Fibroblast of lung (primary cell): ENCODE measurements at regions not wholly inside any gene's neighbourhood (a gene's known extent, or its start where the extent isn't known, plus 50 kb on each side); places are given as distances from the start of the nearest gene placed in this dataset.

Source experiments
- DNase-seq, 2 donors: peaks; one replicate each; pipeline versions ENCODE4 v3.0.0 to v3.0.0-alpha.2; 2010; ENCODE audit warnings: low read depth in 2 of 2
- H2AFZ ChIP-seq: 2 replicates; pipeline ENCODE4 v1.5.1; 2012; ENCODE audit warnings: low read length, control low read depth, inconsistent platforms
- H3K27ac ChIP-seq: 2 replicates; pipeline ENCODE4 v1.5.1; 2011; ENCODE audit warnings: low read length, control low read depth; ENCODE audit not compliant: insufficient read depth
- H3K27me3 ChIP-seq: 2 replicates; pipeline ENCODE4 v1.5.1; 2011; ENCODE audit warnings: mild to moderate bottlenecking, low read length; ENCODE audit not compliant: control insufficient read depth, insufficient read depth
- H3K36me3 ChIP-seq: 2 replicates; pipeline ENCODE4 v1.5.1; 2011; ENCODE audit warnings: low read length; ENCODE audit not compliant: control insufficient read depth, insufficient read depth
- H3K4me1 ChIP-seq: 2 replicates; pipeline ENCODE4 v1.5.1; 2011; ENCODE audit warnings: low read length; ENCODE audit not compliant: control insufficient read depth, insufficient read depth; ENCODE audit errors: extremely low read depth
- H3K4me2 ChIP-seq: 2 replicates; pipeline ENCODE4 v1.5.1; 2011; ENCODE audit warnings: low read length, control low read depth; ENCODE audit not compliant: insufficient read depth; ENCODE audit errors: extremely low read depth
- H3K4me3 ChIP-seq, 4 experiments: fragments of 200-600 bp in 1 of 4; sonication (generic) in 1 of 4; replicated peaks in 1 of 4; 2 replicates each; pipeline ENCODE4 v1.5.1; 2011 to 2016; ENCODE audit warnings: low read length in 4 of 4, low read depth in 3 of 4, mild to moderate bottlenecking in 3 of 4, control low read depth in 2 of 4, inconsistent platforms in 1 of 4, mixed read lengths in 1 of 4; ENCODE audit not compliant: insufficient read depth in 1 of 4; ENCODE audit errors: control extremely low read depth in 1 of 4
- H3K79me2 ChIP-seq: 2 replicates; pipeline ENCODE4 v1.5.1; 2012; ENCODE audit warnings: mild to moderate bottlenecking, low read length, inconsistent platforms; ENCODE audit not compliant: control insufficient read depth, insufficient read depth
- H3K9ac ChIP-seq: 2 replicates; pipeline ENCODE4 v1.5.1; 2011; ENCODE audit warnings: mild to moderate bottlenecking, low read length, control low read depth; ENCODE audit not compliant: insufficient read depth
- H3K9me3 ChIP-seq: 2 replicates; pipeline ENCODE4 v1.5.1; 2012; ENCODE audit warnings: low read depth, low read length; ENCODE audit not compliant: control insufficient read depth, insufficient read depth
- H4K20me1 ChIP-seq: 2 replicates; pipeline ENCODE4 v1.5.1; 2011; ENCODE audit warnings: low read length; ENCODE audit not compliant: control insufficient read depth, insufficient read depth; ENCODE audit errors: extremely low read depth
- CTCF ChIP-seq, 2 donors: IDR thresholded peaks in 1 of 2; conservative IDR thresholded peaks in 1 of 2; 1 replicate in 1 of 2; 2 replicates in 1 of 2; pipeline ENCODE4 v1.5.1; 2011 to 2012; ENCODE audit warnings: low read length in 2 of 2, control low read depth in 1 of 2, inconsistent platforms in 1 of 2, low read depth in 1 of 2, mild to moderate bottlenecking in 1 of 2
- EZH2 ChIP-seq: IDR thresholded peaks from 2 replicates; pipeline ENCODE4 v1.5.1; 2012; ENCODE audit warnings: low read length, control low read depth, mild to moderate bottlenecking; ENCODE audit errors: missing control alignments

- H3K9ac ChIP-seq, result no peak overlapping the region
- no peaks in the 10 kb centered on the region for H3K79me2 ChIP-seq
- H3K36me3 ChIP-seq, result no peaks in the 10 kb centered on the region
- no peak overlapping the region for H3K27ac ChIP-seq
- no peaks in the 10 kb centered on the region for H4K20me1 ChIP-seq
- no peak overlapping the region for H2AFZ ChIP-seq
- H3K9me3 ChIP-seq, result no peaks in the 10 kb centered on the region
- no peaks in the 10 kb centered on the region for H3K27me3 ChIP-seq
- no peak overlapping the region for H3K4me2 ChIP-seq
- no peaks in the 10 kb centered on the region for H3K4me1 ChIP-seq
- DNase-seq, result no peak
- TF ChIP-seq EZH2, result no peak
- no peak for TF ChIP-seq CTCF (conservative IDR thresholded peaks at IDR 0.05 in 1 of 2, IDR thresholded peaks at IDR 0.05 in 1 of 2; ENCODE audit: low read depth in 1 of 2, low read length in 2 of 2)
- no peak overlapping the region for H3K4me3 ChIP-seq
These were observed 89.1 kb downstream of the PTCHD4 start for GRCh38 chr6:48021904-48022303.

- no peaks in the 10 kb centered on the region for H3K9me3 ChIP-seq
- H3K36me3 ChIP-seq, result no peaks in the 10 kb centered on the region
- TF ChIP-seq EZH2 (no peak), CTCF (conservative IDR thresholded peaks at IDR 0.05 in 1 of 2, IDR thresholded peaks at IDR 0.05 in 1 of 2; ENCODE audit: low read depth in 1 of 2, low read length in 2 of 2) (no peak)
- H3K4me1 ChIP-seq, result no peaks in the 10 kb centered on the region
- H3K4me3 ChIP-seq, result no peak overlapping the region
- H3K9ac ChIP-seq, result no peak overlapping the region
- no peak for DNase-seq
- no peak overlapping the region for H3K27ac ChIP-seq
- H2AFZ ChIP-seq, result no peak overlapping the region
- no peaks in the 10 kb centered on the region for H4K20me1 ChIP-seq
- no peaks in the 10 kb centered on the region for H3K27me3 ChIP-seq
- no peak overlapping the region for H3K4me2 ChIP-seq
- no peaks in the 10 kb centered on the region for H3K79me2 ChIP-seq
These were observed 94.8 kb downstream of the PTCHD4 start for GRCh38 chr6:48016020-48016755.

GRCh38 chr6:47992809-47993208 lies 118.2 kb downstream of the PTCHD4 start:
- no peaks in the 10 kb centered on the region for H4K20me1 ChIP-seq
- no peaks in the 10 kb centered on the region for H3K79me2 ChIP-seq
- no peak for DNase-seq
- H2AFZ ChIP-seq, result no peak overlapping the region
- H3K9ac ChIP-seq, result no peak overlapping the region
- no peak overlapping the region for H3K4me2 ChIP-seq
- no peaks in the 10 kb centered on the region for H3K27me3 ChIP-seq
- H3K36me3 ChIP-seq, result no peaks in the 10 kb centered on the region
- TF ChIP-seq EZH2 (no peak), CTCF (conservative IDR thresholded peaks at IDR 0.05 in 1 of 2, IDR thresholded peaks at IDR 0.05 in 1 of 2; ENCODE audit: low read depth in 1 of 2, low read length in 2 of 2) (no peak)
- H3K27ac ChIP-seq, result no peak overlapping the region
- H3K9me3 ChIP-seq, result no peaks in the 10 kb centered on the region
- H3K4me1 ChIP-seq, result no peaks in the 10 kb centered on the region
- H3K4me3 ChIP-seq, result no peak overlapping the region
